ENCODE measurements at regions not wholly inside any gene's neighbourhood (a gene's known extent, or its start where the extent isn't known, plus 50 kb on each side); places are given as distances from the start of the nearest gene placed in this dataset.

GRCh38 chr16:52976539-52977167 is 76.0 kb downstream of the CHD9NB start:
- DNase-seq, result no peak
- ATAC-seq, result peak in 1 of 4 donors; percentile 53
- no peaks in the 10 kb centered on the region for H3K9me3 ChIP-seq
- no peaks in the 10 kb centered on the region for H3K36me3 ChIP-seq (ENCODE audit: insufficient read depth in 1 of 2, low read depth in 1 of 2)
- no peak overlapping the region for H3K27ac ChIP-seq
- TF ChIP-seq CTCF (IDR thresholded peaks at IDR 0.05), result peak; percentile 39
- intact Hi-C loops (cut with DNase I), result no loop called here
- H3K4me3 ChIP-seq, result no peak overlapping the region
- no peaks in the 10 kb centered on the region for H3K27me3 ChIP-seq (ENCODE audit: insufficient read depth in 3 of 3, low read length in 2 of 3)
- no peaks in the 10 kb centered on the region for H3K4me1 ChIP-seq

GRCh38 chr16:52967744-52968143 is 85.0 kb downstream of the CHD9NB start:
- H3K36me3 ChIP-seq (ENCODE audit: insufficient read depth in 1 of 2, low read depth in 1 of 2), result no peaks in the 10 kb centered on the region
- no peak for ATAC-seq
- no peaks in the 10 kb centered on the region for H3K9me3 ChIP-seq
- intact Hi-C loops (cut with DNase I), result no loop called here
- H3K27me3 ChIP-seq (ENCODE audit: insufficient read depth in 3 of 3, low read length in 2 of 3), result no peaks in the 10 kb centered on the region
- no peaks in the 10 kb centered on the region for H3K4me1 ChIP-seq
- TF ChIP-seq CTCF (IDR thresholded peaks at IDR 0.05), result no peak
- no peak for DNase-seq
- H3K4me3 ChIP-seq, result no peak overlapping the region
- H3K27ac ChIP-seq, result no peak overlapping the region

GRCh38 chr16:52964290-52964689 is 88.4 kb downstream of the CHD9NB start:
- H3K4me3 ChIP-seq, result no peak overlapping the region
- intact Hi-C loops (cut with DNase I), result no loop called here
- no peak overlapping the region for H3K27ac ChIP-seq
- TF ChIP-seq CTCF (IDR thresholded peaks at IDR 0.05), result no peak
- no peaks in the 10 kb centered on the region for H3K36me3 ChIP-seq (ENCODE audit: insufficient read depth in 1 of 2, low read depth in 1 of 2)
- H3K9me3 ChIP-seq, result no peaks in the 10 kb centered on the region
- no peak for ATAC-seq
- DNase-seq, result no peak
- WGBS, 3 donors, result 49 to 54% (median 49%) methylated on average over 2 of the region's 2 CpGs
- no peaks in the 10 kb centered on the region for H3K27me3 ChIP-seq (ENCODE audit: insufficient read depth in 3 of 3, low read length in 2 of 3)
- no peaks in the 10 kb centered on the region for H3K4me1 ChIP-seq

- ATAC-seq (no peak), DNase-seq (no peak)
- H3K9me3 ChIP-seq, result no peaks in the 10 kb centered on the region
- WGBS, 3 donors, result 37 to 56% (median 45%) methylated on average over 4 of the region's 4 CpGs
- H3K27me3 ChIP-seq (ENCODE audit: insufficient read depth in 3 of 3, low read length in 2 of 3), result no peaks in the 10 kb centered on the region
- intact Hi-C loops (cut with DNase I), result no loop called here
- H3K27ac ChIP-seq, result no peak overlapping the region
- no peaks in the 10 kb centered on the region for H3K36me3 ChIP-seq (ENCODE audit: insufficient read depth in 1 of 2, low read depth in 1 of 2)
- no peak overlapping the region for H3K4me3 ChIP-seq
- no peak for TF ChIP-seq CTCF (IDR thresholded peaks at IDR 0.05)
- no peaks in the 10 kb centered on the region for H3K4me1 ChIP-seq
These were observed 88.8 kb downstream of the CHD9NB start for GRCh38 chr16:52963855-52964242.

GRCh38 chr16:52963212-52963854 is 89.4 kb downstream of the CHD9NB start:
- intact Hi-C loops (cut with DNase I), result no loop called here
- Histone ChIP-seq H3K4me1 (no peaks in the 10 kb centered on the region), H3K4me3 (no peak overlapping the region), H3K27ac (no peak overlapping the region), H3K9me3 (no peaks in the 10 kb centered on the region), H3K27me3 (ENCODE audit: insufficient read depth in 3 of 3, low read length in 2 of 3) (no peaks in the 10 kb centered on the region), H3K36me3 (ENCODE audit: insufficient read depth in 1 of 2, low read depth in 1 of 2) (no peaks in the 10 kb centered on the region)
- no peak for DNase-seq
- no peak for TF ChIP-seq CTCF (IDR thresholded peaks at IDR 0.05)
- ATAC-seq, result no peak
- WGBS, 3 donors, result 43 to 56% (median 52%) methylated on average over 3 of the region's 3 CpGs

Measured in psoas muscle (tissue), 7 donors.